H1 (cell line): ENCODE measurements at regions not wholly inside any gene's neighbourhood (a gene's known extent, or its start where the extent isn't known, plus 50 kb on each side); places are given as distances from the start of the nearest gene placed in this dataset.

Experiments
- CTCF ChIA-PET: fragments of 300-600 bp; sonication (Branson Sonifier 250); formaldehyde crosslinking; loops from one replicate; lab custom pipeline; 2021; ENCODE audit not compliant: partially characterized antibody; lab: Charles Lee
- POLR2A ChIA-PET: fragments of 300-600 bp; sonication (Branson Sonifier 250); formaldehyde crosslinking; loops from one replicate; lab custom pipeline; 2021; ENCODE audit warnings: inconsistent platforms; ENCODE audit not compliant: partially characterized antibody; lab: Charles Lee
- DNase-seq, 2 experiments: peaks; one replicate each; pipeline versions ENCODE4 v3.0.0 to v3.0.0-alpha.2; 2010 to 2022; ENCODE audit warnings: low spot score in 2 of 2, low read depth in 1 of 2, mixed read lengths in 1 of 2
- FAIRE-seq: peaks from 2 replicates; lab custom pipeline; 2011; peaks lifted over from hg19 to GRCh38; lab: Jason Lieb, UNC
- H2AFZ ChIP-seq: 2 replicates; pipeline ENCODE4 v1.8.1; 2012; ENCODE audit warnings: low read length, inconsistent platforms
- H2AK5ac ChIP-seq: 2 replicates; pipeline ENCODE4 v1.6.1; 2013; ENCODE audit warnings: low read depth, low read length
- H2BK120ac ChIP-seq: replicated peaks from 2 replicates; pipeline ENCODE3; 2013; ENCODE audit warnings: low read depth, low read length, inconsistent platforms
- H2BK12ac ChIP-seq: 2 replicates; pipeline ENCODE4 v1.6.1; 2013; ENCODE audit warnings: low read depth, low read length
- H2BK15ac ChIP-seq: 2 replicates; pipeline ENCODE4 v1.6.1; 2013; ENCODE audit warnings: low read length
- H2BK20ac ChIP-seq: 2 replicates; pipeline ENCODE4 v1.6.1; 2013; ENCODE audit warnings: low read length
- H2BK5ac ChIP-seq: 2 replicates; pipeline ENCODE4 v1.6.1; 2013; ENCODE audit warnings: low read depth, low read length
- H3K14ac ChIP-seq: 2 replicates; pipeline ENCODE4 v1.6.1; 2013; ENCODE audit warnings: inconsistent platforms; ENCODE audit not compliant: insufficient read length
- H3K18ac ChIP-seq: 2 replicates; pipeline ENCODE4 v1.6.1; 2013; ENCODE audit warnings: low read length; ENCODE audit errors: extremely low read depth
- H3K23ac ChIP-seq: 2 replicates; pipeline ENCODE4 v1.6.1; 2013; ENCODE audit warnings: inconsistent platforms; ENCODE audit not compliant: insufficient read length
- H3K23me2 ChIP-seq: 2 replicates; pipeline ENCODE4 v1.6.1; 2013; ENCODE audit warnings: low read depth, low read length
- H3K27ac ChIP-seq: 2 replicates; pipeline ENCODE4 v1.6.1; 2011; ENCODE audit warnings: low read depth, low read length, inconsistent platforms
- H3K27me3 ChIP-seq, 4 experiments: replicated peaks in 1 of 4; 1 replicate in 1 of 4; 2 replicates in 3 of 4; pipeline versions ENCODE4 v1.6.1 to v1.8.1; 2011 to 2013; ENCODE audit warnings: low read length in 3 of 4, mild to moderate bottlenecking in 3 of 4, inconsistent platforms in 2 of 4, mixed read lengths in 2 of 4, moderate library complexity in 1 of 4; ENCODE audit not compliant: control insufficient read depth in 3 of 4, insufficient read depth in 3 of 4; ENCODE audit errors: extremely low read depth in 1 of 4
- H3K36me3 ChIP-seq, 4 experiments: 2 replicates each; pipeline versions ENCODE4 v1.6.1 to v1.8.1; 2011 to 2013; ENCODE audit warnings: mild to moderate bottlenecking in 4 of 4, low read length in 3 of 4, moderate library complexity in 2 of 4, control low read depth in 1 of 4, inconsistent platforms in 1 of 4; ENCODE audit not compliant: insufficient read depth in 4 of 4, control insufficient read depth in 2 of 4
- H3K4ac ChIP-seq: replicated peaks from 2 replicates; pipeline ENCODE3; 2013; ENCODE audit warnings: low read length, low read depth, mixed read lengths, inconsistent platforms; ENCODE audit not compliant: insufficient read length
- H3K4me1 ChIP-seq, 4 experiments: replicated peaks in 1 of 4; 1 replicate in 1 of 4; 2 replicates in 3 of 4; pipeline versions ENCODE4 v1.6.1 to v1.8.1; 2011 to 2013; ENCODE audit warnings: low read length in 3 of 4, inconsistent platforms in 2 of 4, mixed read lengths in 1 of 4; ENCODE audit not compliant: insufficient read depth in 4 of 4, control insufficient read depth in 3 of 4
- H3K4me2 ChIP-seq, 2 experiments: 2 replicates each; pipeline versions ENCODE4 v1.6.1 to v1.8.1; 2011 to 2013; ENCODE audit warnings: low read depth in 2 of 2, low read length in 2 of 2, control low read depth in 1 of 2, inconsistent platforms in 1 of 2, mild to moderate bottlenecking in 1 of 2; ENCODE audit not compliant: insufficient read depth in 1 of 2
- H3K4me3 ChIP-seq, 4 experiments: fragments of 200-600, 300-600 bp in 1 of 4; sonication (generic), shearing (Covaris generic), sonication (Bioruptor Twin) in 1 of 4; 2 replicates each; pipeline versions ENCODE4 v1.5.1 to v1.8.1; 2011 to 2016; ENCODE audit warnings: low read length in 4 of 4, low read depth in 3 of 4, control low read depth in 2 of 4, inconsistent platforms in 2 of 4, mild to moderate bottlenecking in 2 of 4, mixed read lengths in 1 of 4, moderate library complexity in 1 of 4; ENCODE audit not compliant: insufficient read depth in 2 of 4; ENCODE audit errors: extremely low read depth in 1 of 4
- H3K56ac ChIP-seq: replicated peaks from 2 replicates; pipeline ENCODE3; 2013; ENCODE audit warnings: low read depth, mild to moderate bottlenecking, mixed read lengths, low read length, inconsistent platforms; ENCODE audit not compliant: insufficient read length
- H3K79me1 ChIP-seq: 2 replicates; pipeline ENCODE4 v1.6.1; 2013; ENCODE audit warnings: low read depth, low read length, control low read depth
- H3K79me2 ChIP-seq, 2 experiments: 2 replicates each; pipeline versions ENCODE4 v1.6.1 to v1.8.1; 2012 to 2013; ENCODE audit warnings: low read length in 2 of 2, mild to moderate bottlenecking in 2 of 2, inconsistent platforms in 1 of 2; ENCODE audit not compliant: insufficient read depth in 2 of 2, control insufficient read depth in 1 of 2
- H3K9ac ChIP-seq, 4 experiments: replicated peaks in 1 of 4; 1 replicate in 1 of 4; 2 replicates in 3 of 4; pipeline versions ENCODE4 v1.6.1 to v1.8.1; 2011 to 2013; ENCODE audit warnings: low read depth in 3 of 4, low read length in 3 of 4, control low read depth in 2 of 4, mild to moderate bottlenecking in 2 of 4, moderate library complexity in 2 of 4, inconsistent platforms in 1 of 4; ENCODE audit errors: extremely low read depth in 1 of 4
- H3K9me3 ChIP-seq, 2 experiments: 2 replicates each; pipeline versions ENCODE4 v1.6.1 to v1.8.1; 2012 to 2013; ENCODE audit warnings: mild to moderate bottlenecking in 2 of 2, moderate library complexity in 2 of 2, control low read depth in 1 of 2, inconsistent platforms in 1 of 2, low read depth in 1 of 2, low read length in 1 of 2, mixed read lengths in 1 of 2; ENCODE audit not compliant: insufficient read depth in 2 of 2
- H4K20me1 ChIP-seq, 2 experiments: replicated peaks in 1 of 2; 2 replicates each; pipeline versions ENCODE3 to v1.8.1; 2011 to 2013; ENCODE audit warnings: inconsistent platforms in 2 of 2, low read length in 2 of 2, mild to moderate bottlenecking in 1 of 2; ENCODE audit not compliant: insufficient read depth in 2 of 2, control insufficient read depth in 1 of 2
- H4K5ac ChIP-seq: 2 replicates; pipeline ENCODE4 v1.6.1; 2013; ENCODE audit warnings: low read length, low read depth, mixed read lengths, inconsistent platforms; ENCODE audit not compliant: insufficient read length
- H4K8ac ChIP-seq: 2 replicates; pipeline ENCODE4 v1.8.0; 2013; ENCODE audit warnings: mild to moderate bottlenecking, moderate library complexity, low read length, inconsistent platforms; ENCODE audit not compliant: insufficient read depth; ENCODE audit errors: extremely low read depth
- H4K91ac ChIP-seq: replicated peaks from 2 replicates; pipeline ENCODE3; 2013; ENCODE audit warnings: low read length, mixed read lengths, inconsistent platforms; ENCODE audit not compliant: insufficient read length
- CHD1 ChIP-seq: IDR thresholded peaks from 2 replicates; pipeline ENCODE4 v1.6.1; 2012; ENCODE audit warnings: low read depth, low read length, improper control_type of control experiment
- CHD2 ChIP-seq: IDR thresholded peaks from 2 replicates; pipeline ENCODE4 v1.6.1; 2012; ENCODE audit warnings: low read length, improper control_type of control experiment
- FOSL1 ChIP-seq: IDR thresholded peaks from 2 replicates; pipeline ENCODE4 v1.6.1; 2011; ENCODE audit warnings: mild to moderate bottlenecking, low read depth, low read length, moderate library complexity; ENCODE audit not compliant: insufficient read depth
- JUND ChIP-seq: IDR thresholded peaks from 2 replicates; pipeline ENCODE4 v1.6.1; 2011; ENCODE audit warnings: mild to moderate bottlenecking, improper control_type of control experiment, low read length
- KDM5A ChIP-seq: fragments of 200-600 bp; IDR thresholded peaks from 2 replicates; pipeline ENCODE4 v1.7.1; 2012; ENCODE audit warnings: mild to moderate bottlenecking, low read length, inconsistent platforms, mixed read lengths
- NRF1 ChIP-seq: IDR thresholded peaks from 2 replicates; pipeline ENCODE4 v1.6.1; 2011; ENCODE audit warnings: mild to moderate bottlenecking, low read depth, low read length, improper control_type of control experiment
- POU5F1 ChIP-seq: IDR thresholded peaks from 2 replicates; pipeline ENCODE4 v1.6.1; 2011; ENCODE audit warnings: low read depth, mild to moderate bottlenecking, low read length, moderate library complexity
- SIRT6 ChIP-seq: IDR thresholded peaks from one replicate; pipeline ENCODE4 v1.7.1; 2012; ENCODE audit warnings: low read length, inconsistent platforms
- USF2 ChIP-seq: IDR thresholded peaks from 2 replicates; pipeline ENCODE4 v1.6.1; 2011; ENCODE audit warnings: low read length, improper control_type of control experiment
- WGBS, 2 experiments: shearing (Covaris generic) in 1 of 2; methylation state at CpG; one replicate each; pipeline versions ENCODE4 v1.1.6 to v1.1.7; 2013 to 2015; ENCODE audit warnings: low lambda C conversion rate in 2 of 2, mixed read lengths in 2 of 2, inconsistent platforms in 1 of 2, low coverage in 1 of 2, missing lambda C conversion rate in 1 of 2; ENCODE audit not compliant: insufficient replicate concordance in 2 of 2, insufficient coverage in 1 of 2, insufficient read length in 1 of 2; ENCODE audit errors: extremely low coverage in 1 of 2, missing lambda C conversion rate in 1 of 2; 5-methylcytosine and 5-hydroxymethylcytosine counted together

- H2AFZ ChIP-seq: no peak overlapping the region
- no peaks in the 10 kb centered on the region for H3K9me3 ChIP-seq
- 89% methylated on average over 6 of the region's 6 CpGs; no CpG with 5 or more reads in 1 of the 2 experiments for WGBS, 2 experiments
- no peak overlapping the region for H2BK12ac ChIP-seq
- H3K56ac ChIP-seq: no peak overlapping the region
- H3K23me2 ChIP-seq: no peaks in the 10 kb centered on the region
- DNase-seq (no peak), FAIRE-seq (no peak)
- H3K27ac ChIP-seq: no peak overlapping the region
- H3K9ac ChIP-seq: no peak overlapping the region
- peaks cover 0 to 4% (median 2%) of the 10 kb centered on the region in 4 experiments; a peak in 3 of 7 replicates for H3K4me1 ChIP-seq
- no peaks in the 10 kb centered on the region for H4K20me1 ChIP-seq
- H4K8ac ChIP-seq: no peak overlapping the region
- H3K79me1 ChIP-seq: no peaks in the 10 kb centered on the region
- H3K14ac ChIP-seq: no peak overlapping the region
- no peaks in the 10 kb centered on the region for H3K27me3 ChIP-seq
- no peak overlapping the region for H2BK5ac ChIP-seq
- ChIA-PET CTCF (interaction anchor here (0.6 to 1.7 kb wide), 4 partner anchors 14 to 552 kb away, joined by 3 to 5 read pairs (median 3); no protein-coding TSS in a partner anchor), POLR2A (no interaction called here)
- no peak overlapping the region for H3K23ac ChIP-seq
- H2BK20ac ChIP-seq: no peak overlapping the region
- no peak overlapping the region for H3K18ac ChIP-seq
- H3K79me2 ChIP-seq: no peaks in the 10 kb centered on the region
- TF ChIP-seq NRF1: no peak
- TF ChIP-seq USF2: no peak
- no peak for TF ChIP-seq CHD2
- TF ChIP-seq SIRT6: no peak
- no peak for TF ChIP-seq POU5F1
- TF ChIP-seq KDM5A: no peak
- no peak for TF ChIP-seq FOSL1
- TF ChIP-seq CHD1: no peak
- no peak for TF ChIP-seq JUND
- TF ChIP-seq, all 59 proteins: peak for 0
- H3K4ac ChIP-seq: no peak overlapping the region
- H2BK15ac ChIP-seq: no peak overlapping the region
- no peak overlapping the region for H4K5ac ChIP-seq
- H3K4me2 ChIP-seq: no peak overlapping the region
- no peak overlapping the region for H2BK120ac ChIP-seq
- H2AK5ac ChIP-seq: no peak overlapping the region
- no peaks in the 10 kb centered on the region; a peak in 1 of 8 replicates for H3K36me3 ChIP-seq
- H3K4me3 ChIP-seq: no peak overlapping the region
- H4K91ac ChIP-seq: no peak overlapping the region
These were observed 164.3 kb downstream of the ABCA8 start for GRCh38 chr17:68790931-68791330.
